Activated CD4-positive, CD25-positive, alpha-beta regulatory T cell treated with anti-CD3 and anti-CD28 coated beads, Interleukin-2, amount 50 U/mL, for 24 hours (primary cell): ENCODE measurements at regions not wholly inside any gene's neighbourhood (a gene's known extent, or its start where the extent isn't known, plus 50 kb on each side); places are given as distances from the start of the nearest gene placed in this dataset.

ENCODE experiments used
- ATAC-seq, 2 donors: fragments of 150-1000 bp; cut with Tn5 transposase; one replicate each; pipeline ENCODE4 v1.10.0; 2021; ENCODE audit warnings: mild to moderate bottlenecking in 1 of 2, moderate library complexity in 1 of 2

- no peak for ATAC-seq
Observed at GRCh38 chr3:168436245-168436724, 340.6 kb upstream of the GOLIM4 start.

GRCh38 chr3:168431491-168431890 lies 335.8 kb upstream of the GOLIM4 start:
- no peak for ATAC-seq

- ATAC-seq: no peak
Observed at GRCh38 chr3:168427835-168428475, 332.2 kb upstream of the GOLIM4 start.

- ATAC-seq: no peak
Observed at GRCh38 chr3:168427156-168427555, 331.4 kb upstream of the GOLIM4 start.

- no peak for ATAC-seq
Observed at GRCh38 chr3:168425936-168426595, 330.3 kb upstream of the GOLIM4 start.

- ATAC-seq: no peak
Observed at GRCh38 chr3:168424059-168424734, 328.5 kb upstream of the GOLIM4 start.

- ATAC-seq: no peak
Observed at GRCh38 chr3:168422843-168423242, 327.1 kb upstream of the GOLIM4 start.

GRCh38 chr3:168419091-168419490 lies 323.4 kb upstream of the GOLIM4 start:
- no peak for ATAC-seq

GRCh38 chr3:168417016-168417415 lies 321.3 kb upstream of the GOLIM4 start:
- no peak for ATAC-seq

- ATAC-seq: no peak
Observed at GRCh38 chr3:168416446-168416845, 320.7 kb upstream of the GOLIM4 start.

- ATAC-seq: no peak
Observed at GRCh38 chr3:168414149-168414548, 318.4 kb upstream of the GOLIM4 start.

GRCh38 chr3:168407381-168407780 lies 311.7 kb upstream of the GOLIM4 start:
- no peak for ATAC-seq

GRCh38 chr3:168405288-168405687 lies 309.6 kb upstream of the GOLIM4 start:
- ATAC-seq: no peak

GRCh38 chr3:168398371-168399025 lies 302.8 kb upstream of the GOLIM4 start:
- no peak for ATAC-seq

GRCh38 chr3:168396861-168397260 lies 301.1 kb upstream of the GOLIM4 start:
- no peak for ATAC-seq

GRCh38 chr3:168395551-168395950 lies 299.8 kb upstream of the GOLIM4 start:
- no peak for ATAC-seq

GRCh38 chr3:168394439-168394838 lies 298.7 kb upstream of the GOLIM4 start:
- no peak for ATAC-seq

GRCh38 chr3:168386301-168386700 lies 290.6 kb upstream of the GOLIM4 start:
- ATAC-seq: no peak

- ATAC-seq: no peak
Observed at GRCh38 chr3:168384990-168385389, 289.3 kb upstream of the GOLIM4 start.

- ATAC-seq: no peak
Observed at GRCh38 chr3:168383573-168383972, 287.8 kb upstream of the GOLIM4 start.

GRCh38 chr3:168371846-168372245 lies 276.1 kb upstream of the GOLIM4 start:
- no peak for ATAC-seq

GRCh38 chr3:168364967-168365366 lies 269.2 kb upstream of the GOLIM4 start:
- no peak for ATAC-seq

- no peak for ATAC-seq
Observed at GRCh38 chr3:168362661-168363247, 267.0 kb upstream of the GOLIM4 start.
